ENCODE measurements at regions not wholly inside any gene's neighbourhood (a gene's known extent, or its start where the extent isn't known, plus 50 kb on each side); places are given as distances from the start of the nearest gene placed in this dataset.

DNA sequence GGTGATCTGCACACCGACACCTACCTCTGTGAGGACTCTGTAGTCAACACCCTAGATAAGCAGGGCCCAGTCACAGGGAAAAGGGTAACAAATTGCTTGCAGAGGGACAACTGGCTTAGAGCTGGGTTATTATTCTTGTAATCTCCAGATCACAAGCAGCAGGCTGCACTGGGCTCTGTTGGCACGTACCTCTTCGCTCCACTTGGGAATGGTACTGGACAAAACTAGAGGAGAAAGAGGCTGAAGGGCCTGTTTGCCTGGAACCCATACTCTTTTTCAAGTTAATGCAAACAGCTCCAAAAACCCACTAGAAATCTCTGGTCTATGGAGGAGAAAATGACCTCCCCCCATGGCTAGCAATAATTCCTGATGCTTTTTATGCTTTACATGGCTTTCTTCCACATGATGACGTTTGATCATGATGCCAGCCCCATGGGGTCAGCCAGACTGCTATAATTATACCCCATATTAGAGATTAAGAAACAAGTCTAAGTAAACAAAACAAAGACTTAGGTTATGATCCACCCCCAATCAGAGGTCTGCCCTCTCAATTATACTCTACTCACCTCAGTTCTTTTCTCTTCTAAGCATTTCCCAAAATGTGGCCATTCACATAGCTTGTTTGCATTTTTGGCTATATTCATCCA is 190.0 kb downstream of the UNC5CL start:
- Histone ChIP-seq H3K79me2 (ENCODE audit: control insufficient read depth, low read length) (no peaks in the 10 kb centered on the region), H3K36me3 (ENCODE audit: control insufficient read depth, low read length) (no peaks in the 10 kb centered on the region), H4K20me1 (ENCODE audit: control insufficient read depth, insufficient read depth, low read depth, low read length) (no peaks in the 10 kb centered on the region), H3K27ac (ENCODE audit: low read depth, low read length) (no peak overlapping the region), H3K4me2 (ENCODE audit: low read length) (no peak overlapping the region), H3F3A (ENCODE audit: control insufficient read depth, insufficient read depth) (no peaks in the 10 kb centered on the region), H3K4me3 (ENCODE audit: low read length) (no peak overlapping the region), H3K9me3 (ENCODE audit: control insufficient read depth, insufficient read depth, low read length) (no peaks in the 10 kb centered on the region), H3K4me1 (ENCODE audit: control insufficient read depth, low read length) (peaks cover 5% of the 10 kb centered on the region), H3K9me2 (replicated peaks; ENCODE audit: control insufficient read depth, low read length) (no peaks in the 10 kb centered on the region), H3K27me3 (ENCODE audit: control insufficient read depth, low read length) (peaks cover 13% of the 10 kb centered on the region)
- TF ChIP-seq EZH2phosphoT487 (IDR thresholded peaks at IDR 0.05; ENCODE audit: borderline replicate concordance, low read length): no peak
- TF ChIP-seq, protein P1, sequence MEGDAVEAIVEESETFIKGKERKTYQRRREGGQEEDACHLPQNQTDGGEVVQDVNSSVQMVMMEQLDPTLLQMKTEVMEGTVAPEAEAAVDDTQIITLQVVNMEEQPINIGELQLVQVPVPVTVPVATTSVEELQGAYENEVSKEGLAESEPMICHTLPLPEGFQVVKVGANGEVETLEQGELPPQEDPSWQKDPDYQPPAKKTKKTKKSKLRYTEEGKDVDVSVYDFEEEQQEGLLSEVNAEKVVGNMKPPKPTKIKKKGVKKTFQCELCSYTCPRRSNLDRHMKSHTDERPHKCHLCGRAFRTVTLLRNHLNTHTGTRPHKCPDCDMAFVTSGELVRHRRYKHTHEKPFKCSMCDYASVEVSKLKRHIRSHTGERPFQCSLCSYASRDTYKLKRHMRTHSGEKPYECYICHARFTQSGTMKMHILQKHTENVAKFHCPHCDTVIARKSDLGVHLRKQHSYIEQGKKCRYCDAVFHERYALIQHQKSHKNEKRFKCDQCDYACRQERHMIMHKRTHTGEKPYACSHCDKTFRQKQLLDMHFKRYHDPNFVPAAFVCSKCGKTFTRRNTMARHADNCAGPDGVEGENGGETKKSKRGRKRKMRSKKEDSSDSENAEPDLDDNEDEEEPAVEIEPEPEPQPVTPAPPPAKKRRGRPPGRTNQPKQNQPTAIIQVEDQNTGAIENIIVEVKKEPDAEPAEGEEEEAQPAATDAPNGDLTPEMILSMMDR (IDR thresholded peaks at IDR 0.05; ENCODE audit: low read depth, low read length, poor library complexity, severe bottlenecking): no peak

DNA sequence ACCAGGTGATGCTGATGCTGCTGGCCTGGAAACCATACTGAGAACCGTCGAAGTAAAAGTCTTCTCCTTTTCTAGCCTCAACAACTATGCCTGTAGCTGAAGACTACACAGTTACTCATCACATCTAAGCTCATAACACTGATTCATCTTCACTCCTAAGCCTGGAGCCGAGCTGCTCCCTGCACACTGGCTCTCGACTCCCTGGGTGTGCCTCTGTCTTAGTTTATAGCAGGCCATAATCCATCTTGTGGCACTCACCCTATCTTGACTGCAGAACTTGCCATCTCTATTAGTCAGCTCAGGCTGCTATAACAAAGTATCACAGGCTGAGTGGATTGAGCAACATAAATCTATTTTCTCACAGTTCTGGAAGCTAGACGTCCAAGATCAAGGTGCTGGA is 191.0 kb downstream of the UNC5CL start:
- Histone ChIP-seq H3K27ac (ENCODE audit: low read depth, low read length) (no peak overlapping the region), H4K20me1 (ENCODE audit: control insufficient read depth, insufficient read depth, low read depth, low read length) (no peaks in the 10 kb centered on the region), H3K27me3 (ENCODE audit: control insufficient read depth, low read length) (peaks cover 16% of the 10 kb centered on the region), H3K4me3 (ENCODE audit: low read length) (no peak overlapping the region), H3K9me2 (replicated peaks; ENCODE audit: control insufficient read depth, low read length) (no peaks in the 10 kb centered on the region), H3K4me1 (ENCODE audit: control insufficient read depth, low read length) (peaks cover 5% of the 10 kb centered on the region), H3K36me3 (ENCODE audit: control insufficient read depth, low read length) (no peaks in the 10 kb centered on the region), H3K4me2 (ENCODE audit: low read length) (no peak overlapping the region), H3K9me3 (ENCODE audit: control insufficient read depth, insufficient read depth, low read length) (no peaks in the 10 kb centered on the region), H3F3A (ENCODE audit: control insufficient read depth, insufficient read depth) (no peaks in the 10 kb centered on the region), H3K79me2 (ENCODE audit: control insufficient read depth, low read length) (no peaks in the 10 kb centered on the region)
- TF ChIP-seq, protein P1 (IDR thresholded peaks at IDR 0.05; ENCODE audit: low read depth, low read length, poor library complexity, severe bottlenecking): no peak
- no peak for TF ChIP-seq EZH2phosphoT487 (IDR thresholded peaks at IDR 0.05; ENCODE audit: borderline replicate concordance, low read length)

DNA sequence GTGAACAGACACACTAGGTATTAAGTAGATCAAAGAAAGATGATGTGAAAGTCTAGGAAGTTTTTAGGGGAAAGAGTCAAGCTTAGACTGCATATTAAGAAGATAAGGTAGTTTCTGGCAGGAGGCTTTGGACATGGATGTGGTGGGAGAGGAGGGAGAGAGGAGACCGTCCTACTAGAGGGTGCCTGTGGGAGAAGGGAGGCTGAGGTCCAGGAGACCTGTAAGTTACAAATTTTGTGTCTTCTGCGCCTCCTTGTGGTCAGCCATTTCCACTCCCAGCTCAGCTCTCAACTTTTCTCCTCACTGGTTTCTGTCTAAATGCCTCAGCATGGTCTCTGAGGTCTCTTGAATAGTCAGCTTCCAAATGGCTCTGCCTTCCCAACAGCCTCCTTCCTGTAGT is 193.5 kb downstream of the UNC5CL start:
- TF ChIP-seq EZH2phosphoT487 (IDR thresholded peaks at IDR 0.05; ENCODE audit: borderline replicate concordance, low read length): no peak
- TF ChIP-seq, protein P1 (IDR thresholded peaks at IDR 0.05; ENCODE audit: low read depth, low read length, poor library complexity, severe bottlenecking): peak; percentile 64
- Histone ChIP-seq H3K36me3 (ENCODE audit: control insufficient read depth, low read length) (no peaks in the 10 kb centered on the region), H3K4me1 (ENCODE audit: control insufficient read depth, low read length) (no peaks in the 10 kb centered on the region; the same call in 1 of the 2 replicates), H3K79me2 (ENCODE audit: control insufficient read depth, low read length) (no peaks in the 10 kb centered on the region), H3K4me3 (ENCODE audit: low read length) (no peak overlapping the region), H3K27ac (ENCODE audit: low read depth, low read length) (no peak overlapping the region), H3K9me2 (replicated peaks; ENCODE audit: control insufficient read depth, low read length) (no peaks in the 10 kb centered on the region), H3K4me2 (ENCODE audit: low read length) (no peak overlapping the region), H3K9me3 (ENCODE audit: control insufficient read depth, insufficient read depth, low read length) (no peaks in the 10 kb centered on the region), H3K27me3 (ENCODE audit: control insufficient read depth, low read length) (peaks cover 21% of the 10 kb centered on the region), H3F3A (ENCODE audit: control insufficient read depth, insufficient read depth) (no peaks in the 10 kb centered on the region), H4K20me1 (ENCODE audit: control insufficient read depth, insufficient read depth, low read depth, low read length) (no peaks in the 10 kb centered on the region)

Data from DOHH2 (cell line).